Stimulated activated CD8-positive, alpha-beta memory T cell treated with anti-CD3 and anti-CD28 coated beads, Interleukin-15, amount 100 ng/mL, for 48 hours (primary cell): ENCODE measurements at regions not wholly inside any gene's neighbourhood (a gene's known extent, or its start where the extent isn't known, plus 50 kb on each side); places are given as distances from the start of the nearest gene placed in this dataset.
"Not testable (repeated sequence)": the region's sequence is repeated elsewhere in the genome, so short reads cannot be mapped to it uniquely, and the experiment has no call there.

Source experiments
- DNase-seq, 2 donors: peaks; one replicate each; pipeline ENCODE4 v3.0.0-alpha.2; 2020; ENCODE audit warnings: low read depth in 2 of 2

DNA sequence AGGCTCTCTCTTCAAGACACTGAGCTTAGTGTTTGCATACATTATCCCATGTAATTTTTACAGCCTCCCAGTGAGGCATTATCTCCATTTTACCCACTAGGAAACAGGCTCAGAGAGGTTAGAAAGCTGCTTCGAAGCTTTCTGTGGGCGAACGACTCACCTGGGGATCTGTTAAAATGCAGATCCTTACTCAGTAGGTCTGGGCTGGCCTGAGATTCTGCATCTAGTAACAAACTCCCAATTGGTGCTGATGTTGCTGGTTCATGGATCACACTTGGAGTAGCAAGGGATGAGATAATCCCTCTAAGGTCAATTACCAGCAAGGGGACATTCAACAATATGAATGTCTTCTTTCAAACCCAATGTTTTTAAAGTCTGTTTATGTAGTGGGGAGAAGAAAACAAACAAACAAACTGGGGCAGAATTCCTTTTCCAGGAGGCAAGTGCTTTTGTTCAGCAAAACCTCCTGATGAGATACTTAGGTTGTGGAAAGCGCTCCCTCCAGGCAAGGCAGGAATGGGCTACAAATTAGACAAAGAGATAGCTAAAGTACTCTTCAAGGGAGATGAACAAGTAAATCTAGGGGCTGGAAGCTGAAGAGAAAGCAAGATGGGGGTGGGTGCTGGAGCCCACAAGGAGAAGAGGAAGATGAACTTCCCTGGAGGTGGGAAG, 311.9 kb downstream of the SHQ1 start:
- no peak for DNase-seq

DNA sequence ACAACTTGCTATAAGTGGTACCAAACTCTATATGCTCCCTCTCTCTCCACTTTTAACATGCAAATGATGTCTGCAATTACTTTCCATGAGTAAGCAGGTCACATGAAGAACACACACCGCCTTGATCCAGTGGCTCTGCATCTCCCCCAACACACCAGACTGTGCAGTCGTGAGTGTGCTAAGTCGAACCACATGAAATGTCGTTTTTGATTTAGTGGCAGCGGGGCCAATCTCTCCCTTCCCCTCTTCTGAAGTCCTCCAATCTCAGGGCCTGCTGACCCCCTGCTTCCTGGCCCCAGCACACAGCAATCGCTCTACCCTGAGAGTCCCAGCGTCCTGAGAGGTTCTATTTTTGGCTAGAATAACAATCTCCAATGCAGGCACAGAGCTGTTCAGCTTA, 312.5 kb downstream of the SHQ1 start:
- no peak for DNase-seq

- DNase-seq: no peak
These were observed 314.4 kb downstream of the SHQ1 start for GRCh38 chr3:72533591-72534473.

DNA sequence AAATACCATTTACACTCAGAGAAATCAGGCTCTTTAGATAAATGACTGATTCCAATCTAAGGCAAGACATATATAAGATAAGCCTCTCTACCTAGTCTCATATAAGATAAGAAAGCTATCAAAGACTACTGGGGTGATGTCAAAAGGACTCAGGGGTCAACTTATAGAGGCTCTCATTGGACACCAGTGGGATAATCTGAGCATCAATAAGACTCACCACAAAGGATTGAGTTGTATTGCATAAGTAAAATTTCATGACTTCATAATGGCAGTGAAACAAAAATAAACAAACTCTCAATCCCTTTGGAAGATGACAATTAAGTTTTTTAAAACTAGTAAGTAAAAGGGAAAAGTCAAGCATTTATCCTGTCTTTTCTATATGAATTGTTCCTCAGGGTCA, 317.8 kb downstream of the SHQ1 start:
- DNase-seq: no peak

DNA sequence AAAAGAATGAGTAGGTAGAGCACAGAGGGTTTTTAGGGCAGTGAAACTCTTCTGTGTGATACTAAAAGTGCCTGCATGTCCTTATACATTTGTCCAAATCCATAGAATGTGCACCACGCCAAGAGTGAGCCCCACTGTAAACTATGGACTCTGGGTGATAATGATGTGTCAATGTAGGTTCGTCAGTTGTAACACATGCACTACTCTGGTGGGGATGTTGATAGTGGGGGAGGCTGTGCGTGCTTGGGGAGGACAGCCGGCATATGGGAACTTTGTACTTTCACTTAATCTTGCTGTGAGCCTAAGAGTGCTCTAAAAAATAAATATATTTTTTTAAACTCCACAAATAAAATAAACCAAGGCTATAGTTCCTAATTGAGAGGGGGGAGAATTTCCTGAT, 319.2 kb downstream of the SHQ1 start:
- DNase-seq: no peak

- DNase-seq: no peak
These were observed 324.7 kb downstream of the SHQ1 start for GRCh38 chr3:72523429-72524151.

DNA sequence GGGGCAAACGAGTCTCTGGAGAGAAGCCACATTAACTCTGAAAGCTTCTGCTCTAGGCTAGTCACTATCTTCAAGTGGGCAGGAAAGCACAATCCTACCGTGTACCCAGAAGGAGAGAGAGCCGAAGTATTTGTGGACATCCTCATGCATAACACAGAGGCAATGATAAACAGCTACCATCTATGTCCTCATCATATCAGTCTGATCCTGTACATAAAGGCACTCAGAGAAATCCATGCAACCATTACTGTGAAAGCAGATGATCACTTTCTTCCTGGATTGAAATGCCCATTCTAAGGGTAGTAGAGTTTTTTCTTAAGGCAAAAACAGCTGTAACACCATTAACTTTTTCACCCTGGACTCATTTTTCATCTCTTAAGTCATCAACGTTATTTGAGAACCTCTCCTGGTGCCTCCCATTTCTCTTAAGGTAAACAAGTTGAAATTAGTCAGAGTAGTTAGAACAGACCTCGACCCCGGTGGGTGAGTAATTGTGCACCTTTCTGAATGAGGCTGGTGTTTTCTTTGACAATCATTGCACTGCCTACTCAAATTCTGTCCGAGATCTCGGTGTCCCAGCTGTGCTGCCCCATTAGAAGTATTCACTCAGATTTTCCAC, 327.4 kb downstream of the SHQ1 start:
- peak; percentile 54 to 57 for DNase-seq

DNA sequence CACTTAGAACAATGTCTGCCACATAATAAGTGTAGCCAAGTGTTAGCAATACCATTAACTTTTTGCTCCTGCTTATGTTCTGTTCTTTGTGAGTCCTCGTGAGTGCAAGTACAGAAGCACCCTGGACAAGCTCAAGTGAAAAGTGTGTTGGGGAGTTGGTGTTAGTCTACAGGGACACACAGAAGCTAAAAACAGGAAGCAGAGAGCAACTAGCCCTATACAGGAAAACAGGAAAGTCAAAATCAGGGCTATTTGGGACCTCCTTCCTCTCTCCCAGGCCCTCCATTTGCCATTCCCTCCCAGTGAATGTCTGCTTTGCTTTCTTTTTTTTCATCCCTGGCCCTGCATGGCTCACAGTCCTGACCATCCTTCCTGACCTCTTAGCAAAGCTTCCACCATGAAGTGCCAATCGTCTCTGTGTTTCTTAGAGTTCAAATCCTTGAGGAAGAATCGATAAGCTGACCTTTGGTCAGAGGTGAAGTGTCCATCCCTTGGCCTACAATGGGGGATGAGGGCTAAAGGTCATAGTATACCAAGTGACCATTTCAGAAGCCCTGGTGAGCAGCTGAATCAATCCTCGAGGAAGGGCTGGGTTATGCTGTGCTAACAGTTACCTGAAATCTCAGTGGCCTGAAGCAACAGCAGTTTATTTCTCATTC, 328.2 kb downstream of the SHQ1 start:
- DNase-seq: no peak

GRCh38 chr3:72517921-72518424, 330.3 kb downstream of the SHQ1 start:
- no peak for DNase-seq

GRCh38 chr3:72517336-72517735, 330.9 kb downstream of the SHQ1 start:
- no peak for DNase-seq

DNA sequence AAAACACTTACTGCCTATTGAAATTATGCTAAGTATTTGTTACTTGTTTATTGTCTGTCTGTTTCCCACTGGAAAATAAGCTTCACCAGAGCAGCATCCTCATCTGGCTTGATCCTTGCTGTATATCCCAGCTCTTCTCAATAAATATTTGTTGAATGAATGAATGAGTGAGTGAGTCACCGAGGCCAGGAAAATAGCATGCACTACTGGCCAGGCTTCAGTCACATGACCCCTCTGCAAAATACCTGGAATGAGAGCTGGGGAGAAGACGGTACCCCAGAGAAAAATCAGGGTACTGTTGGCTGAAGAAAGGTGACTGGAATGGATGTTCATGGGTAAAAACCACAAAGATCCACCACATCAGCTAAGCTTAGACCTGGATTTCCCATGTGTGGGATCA, 331.9 kb downstream of the SHQ1 start:
- DNase-seq: no peak

GRCh38 chr3:72515941-72516340, 332.3 kb downstream of the SHQ1 start:
- no peak for DNase-seq

DNA sequence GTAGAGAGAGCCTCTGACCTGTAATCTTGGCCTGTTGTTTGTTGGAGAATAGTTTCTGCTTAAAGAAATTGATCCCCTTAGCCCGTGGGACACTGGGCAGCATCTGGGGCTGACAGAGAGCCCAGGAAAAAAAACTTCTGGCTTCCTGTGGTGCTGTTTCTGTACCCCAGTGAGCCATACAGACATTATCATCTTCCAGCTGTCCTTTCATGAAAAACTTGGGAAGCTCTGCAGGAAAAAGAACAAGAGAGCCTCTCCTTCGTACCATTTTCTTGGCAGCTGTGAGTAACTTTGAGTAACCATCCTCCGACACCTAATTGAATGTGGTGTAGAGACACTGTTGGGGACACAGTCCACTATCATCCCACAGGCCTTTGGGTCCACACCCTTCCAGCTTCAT, 333.0 kb downstream of the SHQ1 start:
- DNase-seq: no peak

DNA sequence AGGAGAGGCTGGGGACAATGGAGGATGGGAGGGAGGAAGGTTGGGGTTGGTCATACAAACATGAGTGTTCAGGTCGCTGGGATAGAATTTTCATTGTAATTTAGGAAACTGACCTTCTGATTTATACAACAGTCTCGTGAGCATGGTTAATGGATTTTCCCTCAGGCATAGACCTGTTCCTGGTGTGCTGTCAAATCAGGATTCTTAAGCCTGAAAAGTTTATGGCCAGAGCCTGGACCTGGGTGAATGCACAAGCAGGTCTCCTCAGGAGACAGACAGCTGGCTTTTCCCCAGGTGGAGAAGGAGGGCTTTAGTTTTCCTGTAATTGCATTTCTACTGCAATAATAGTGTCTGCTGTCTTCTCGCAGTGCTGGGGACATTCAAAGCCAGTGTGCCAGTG, 338.0 kb downstream of the SHQ1 start:
- DNase-seq: no peak

DNA sequence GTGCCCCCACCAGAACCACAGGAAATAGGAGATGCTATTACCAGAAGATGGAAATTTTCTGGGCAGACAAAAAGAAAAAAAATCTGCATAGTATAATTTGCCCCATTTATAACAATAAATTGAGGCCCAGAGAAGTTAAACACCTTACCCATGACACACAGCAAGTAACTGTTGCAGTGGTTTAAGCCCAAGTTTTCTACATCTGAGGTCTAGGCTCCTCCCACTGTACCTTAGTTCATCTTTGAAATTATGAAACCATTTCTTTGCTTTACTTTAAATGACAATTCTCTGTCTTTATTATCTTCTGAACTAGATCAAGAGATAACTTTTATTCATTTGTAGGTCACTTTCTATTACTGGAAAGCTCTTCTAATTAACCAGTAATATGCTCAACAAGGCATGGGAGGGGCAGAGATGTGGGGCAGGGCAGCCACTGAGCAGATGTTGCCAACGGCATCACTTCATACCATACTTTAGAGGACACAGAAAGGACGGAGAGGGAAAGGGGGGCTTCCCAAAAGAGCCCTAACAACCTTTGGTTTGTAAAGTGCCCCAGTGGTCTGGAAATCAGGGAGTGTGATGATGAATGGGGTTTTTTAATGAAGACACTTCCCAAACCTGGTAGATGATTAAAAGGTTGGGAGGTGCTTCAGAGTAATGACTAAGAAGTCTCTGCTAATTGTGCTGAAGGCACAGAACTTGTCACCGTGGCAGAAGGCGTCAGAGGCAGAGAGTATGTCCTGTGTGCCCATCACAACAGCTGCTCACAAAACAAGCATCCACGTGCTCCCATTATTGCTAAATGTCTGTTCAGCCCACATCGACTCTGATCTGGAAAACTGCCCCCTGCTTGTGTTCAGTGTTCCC, 342.5 kb downstream of the SHQ1 start:
- DNase-seq: no peak

DNA sequence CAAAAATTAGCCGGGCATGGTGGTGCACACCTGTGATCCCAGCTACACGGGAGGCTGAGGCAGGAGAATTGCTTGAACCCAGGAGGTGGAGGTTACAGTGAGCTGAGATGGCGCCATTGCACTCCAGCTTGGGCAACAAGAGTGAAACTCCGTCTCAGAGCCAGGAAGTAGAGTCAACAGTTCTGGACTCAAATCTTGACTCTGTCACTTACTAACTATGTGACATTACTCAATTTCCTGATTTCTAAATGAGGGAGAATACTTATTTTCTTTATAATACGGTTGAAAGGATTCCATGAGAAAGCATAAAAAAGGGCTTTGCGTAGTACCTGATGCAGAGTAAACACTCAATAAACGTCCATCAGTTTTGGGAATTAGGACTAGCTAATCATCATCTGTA, 350.7 kb downstream of the SHQ1 start:
- not testable (repeated sequence) for DNase-seq

- no peak for DNase-seq
These were observed 352.1 kb downstream of the SHQ1 start for GRCh38 chr3:72496051-72496670.

DNA sequence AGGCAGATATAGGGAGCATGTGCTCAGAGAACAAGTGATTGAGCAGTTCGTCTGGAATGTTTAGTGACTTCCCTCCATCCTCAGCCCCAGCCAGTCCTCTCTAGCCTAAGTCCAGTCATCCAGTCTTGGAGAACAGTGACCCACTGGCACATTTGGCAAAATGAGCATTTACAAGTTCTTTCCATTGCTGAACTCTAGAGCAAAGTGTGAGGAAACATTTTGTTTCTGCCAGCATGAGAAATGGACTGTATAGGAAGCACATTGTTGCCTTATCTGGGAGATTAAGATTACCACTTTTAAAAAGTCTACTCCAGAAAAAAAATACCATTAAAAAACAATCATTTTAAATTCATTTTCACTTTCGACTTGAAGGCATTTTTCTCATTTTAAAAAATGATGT, 353.6 kb downstream of the SHQ1 start:
- no peak for DNase-seq

DNA sequence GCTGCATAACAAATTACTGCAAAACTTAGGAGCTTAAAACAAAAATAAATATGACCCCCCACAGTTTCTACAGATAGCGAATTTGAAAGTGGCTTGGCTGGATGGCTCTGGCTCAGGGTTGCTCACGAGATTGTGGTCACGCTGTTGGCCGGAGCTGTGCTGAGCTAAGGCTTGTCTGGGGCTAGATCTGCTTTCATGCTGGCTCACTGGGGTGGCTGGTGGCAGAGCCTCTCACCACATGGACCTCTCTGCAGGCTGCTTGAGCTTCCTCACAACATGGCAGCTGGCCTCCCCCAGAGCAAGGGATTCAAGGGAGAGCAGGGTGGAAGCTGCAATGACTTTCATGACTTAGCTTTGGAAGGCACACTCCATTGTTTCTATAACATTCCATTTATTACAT, 354.1 kb downstream of the SHQ1 start:
- no peak for DNase-seq

DNA sequence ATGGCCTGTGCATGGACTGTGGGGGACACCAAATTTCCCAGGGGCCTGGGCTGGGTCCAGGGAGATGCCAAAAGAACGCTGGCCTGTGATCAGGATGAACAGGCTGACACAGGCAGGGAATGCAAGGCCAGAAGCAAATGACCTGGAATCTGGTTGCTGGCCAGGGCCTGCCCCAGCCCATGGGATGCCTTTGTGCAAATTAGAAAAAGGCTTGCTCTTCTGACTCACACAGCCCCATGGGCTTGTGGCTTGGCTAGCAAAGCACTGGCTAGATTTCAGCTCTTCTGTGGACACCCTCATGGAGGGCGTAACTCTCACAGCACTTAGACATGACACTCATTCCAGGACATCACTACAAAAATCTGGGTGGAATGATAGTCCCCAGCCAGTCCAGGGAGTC, 356.0 kb downstream of the SHQ1 start:
- no peak for DNase-seq
